ENCODE measurements at regions not wholly inside any gene's neighbourhood (a gene's known extent, or its start where the extent isn't known, plus 50 kb on each side); places are given as distances from the start of the nearest gene placed in this dataset.

- TF ChIP-seq CTCF (IDR thresholded peaks at IDR 0.05 in 4 of 5, conservative IDR thresholded peaks at IDR 0.05 in 1 of 5) (no peak), POLR2A (IDR thresholded peaks at IDR 0.05) (no peak)
These were observed 307.0 kb upstream of the PROX1 start for GRCh38 chr1:213680677-213681325.
